G401.6 (cell line): ENCODE measurements at regions not wholly inside any gene's neighbourhood (a gene's known extent, or its start where the extent isn't known, plus 50 kb on each side); places are given as distances from the start of the nearest gene placed in this dataset.
"Not testable (repeated sequence)": the region's sequence is repeated elsewhere in the genome, so short reads cannot be mapped to it uniquely, and the experiment has no call there.

Source experiments
- FAIRE-seq: peaks from 2 replicates; lab custom pipeline; 2012; peaks lifted over from hg19 to GRCh38; lab: Jason Lieb, UNC

DNA sequence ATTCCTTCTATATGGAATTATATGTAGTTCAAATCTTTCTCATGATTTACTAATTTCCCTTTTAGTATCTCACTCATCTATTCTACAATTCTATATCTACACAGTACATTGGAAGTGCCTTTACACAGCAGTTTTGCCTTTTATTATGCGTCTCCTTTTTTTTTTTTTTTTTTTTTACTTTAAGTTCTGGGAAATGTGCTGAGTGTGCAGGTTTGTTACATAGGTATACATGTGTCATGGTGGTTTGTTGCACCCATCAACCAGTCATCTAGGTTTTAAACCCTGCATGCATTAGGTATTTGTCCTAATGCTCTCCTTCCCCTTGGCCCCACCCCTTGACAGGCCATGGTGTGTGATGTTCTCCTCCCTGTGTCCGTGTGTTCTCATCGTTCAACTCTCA is 1150.1 kb upstream of the PRR20A start:
- no peak for FAIRE-seq

DNA sequence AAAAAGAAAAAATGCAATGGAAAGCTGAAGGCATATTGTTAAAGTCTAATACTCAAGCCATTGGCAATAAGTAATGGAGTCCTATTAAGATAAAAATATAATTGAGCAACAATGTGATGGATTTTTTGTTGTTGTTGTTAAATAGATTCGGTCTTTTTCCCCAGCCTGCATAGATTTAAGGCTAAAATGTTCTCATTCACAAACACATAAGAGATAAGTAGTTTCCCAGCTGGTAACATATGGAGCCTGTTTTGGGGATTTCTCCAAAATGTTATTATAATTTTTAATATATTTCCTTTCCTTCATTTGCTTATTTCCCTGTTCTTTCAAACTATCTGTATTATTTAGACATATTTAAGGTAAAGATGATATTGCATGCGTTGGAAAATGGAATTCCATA is 1149.1 kb upstream of the PRR20A start:
- no peak for FAIRE-seq

DNA sequence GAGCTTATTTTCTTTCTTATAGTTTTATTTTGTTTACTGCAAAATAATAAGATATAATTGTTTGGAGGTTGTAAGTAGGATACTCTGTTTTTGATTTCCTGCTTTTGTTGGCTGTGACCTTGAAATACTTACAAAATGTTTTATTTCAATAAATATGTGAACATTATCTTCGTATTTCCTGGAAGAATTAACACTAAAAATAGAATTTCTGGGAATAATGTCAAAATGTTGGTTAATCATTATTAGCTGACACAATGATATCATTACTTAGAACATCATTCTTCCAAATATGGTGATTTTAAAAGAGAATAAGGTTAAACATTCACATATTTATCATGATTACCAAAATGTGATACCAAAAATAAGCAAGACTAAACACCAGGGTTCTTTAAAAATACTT is 1148.6 kb upstream of the PRR20A start:
- FAIRE-seq: no peak

GRCh38 chr13:55999709-56000108 is 1141.0 kb upstream of the PRR20A start:
- no peak for FAIRE-seq

- no peak for FAIRE-seq
These were observed 1131.3 kb upstream of the PRR20A start for GRCh38 chr13:56009418-56009817.

- no peak for FAIRE-seq
These were observed 1128.1 kb upstream of the PRR20A start for GRCh38 chr13:56012644-56013043.

DNA sequence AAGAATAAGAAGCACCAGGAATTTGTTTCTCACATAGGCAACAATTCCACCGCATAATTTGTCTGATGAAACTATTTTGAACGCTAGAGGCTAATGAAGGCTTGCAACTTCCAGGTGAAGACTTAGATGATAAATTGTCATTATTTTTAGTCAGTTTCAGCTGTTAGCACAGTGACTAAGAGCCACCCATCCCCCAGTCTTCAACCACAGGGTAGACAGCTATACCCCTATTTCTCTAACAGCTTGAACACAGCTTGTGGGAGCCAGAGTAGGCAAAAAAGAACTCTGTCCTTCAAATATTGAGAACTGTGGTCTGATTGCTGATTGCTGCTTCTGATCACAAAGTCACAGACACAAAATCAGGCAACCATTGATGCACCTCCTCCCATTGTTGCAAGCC is 1124.8 kb upstream of the PRR20A start:
- FAIRE-seq: no peak

- no peak for FAIRE-seq
These were observed 1121.1 kb upstream of the PRR20A start for GRCh38 chr13:56019606-56020005.

GRCh38 chr13:56020425-56020824 is 1120.3 kb upstream of the PRR20A start:
- FAIRE-seq: no peak

DNA sequence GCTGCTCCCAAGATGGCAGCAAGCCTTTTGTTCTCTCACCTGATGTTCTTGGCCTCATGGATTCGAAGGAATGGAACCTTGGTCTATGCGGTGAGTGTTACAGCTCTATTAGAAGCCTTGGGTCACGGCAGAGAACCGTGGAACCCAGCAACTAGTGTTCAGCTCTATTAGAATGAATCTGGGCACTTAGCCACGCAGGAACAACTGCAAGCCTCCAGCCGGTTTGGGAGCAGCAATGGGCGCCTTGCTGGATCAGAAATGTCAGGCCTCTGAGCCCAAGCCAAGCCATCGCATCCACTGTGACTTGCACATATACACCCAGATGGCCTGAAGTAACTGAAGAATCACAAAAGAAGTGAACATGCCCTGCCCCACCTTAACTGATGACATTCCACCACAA is 1100.7 kb upstream of the PRR20A start:
- no peak for FAIRE-seq

DNA sequence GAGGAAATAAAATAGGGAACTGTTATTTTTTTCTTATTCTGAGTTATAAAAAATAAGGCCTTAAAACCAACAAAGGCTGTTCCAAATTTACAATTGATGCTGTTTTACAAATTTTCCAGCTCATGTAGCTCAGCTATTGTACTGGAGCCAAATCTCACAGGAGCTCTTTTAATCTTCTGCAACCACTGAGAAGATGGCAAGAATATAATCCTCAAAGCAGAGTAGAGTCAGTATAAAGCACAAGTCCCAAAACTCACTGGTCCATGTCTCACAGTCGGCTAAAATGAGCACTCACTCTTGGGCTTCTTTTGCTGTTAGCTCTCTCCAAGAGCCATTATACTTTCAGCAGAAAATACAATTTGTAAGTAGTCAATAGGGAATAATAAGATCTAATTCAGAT is 1074.4 kb upstream of the PRR20A start:
- no peak for FAIRE-seq

GRCh38 chr13:56102641-56103040 is 1038.1 kb upstream of the PRR20A start:
- no peak for FAIRE-seq

GRCh38 chr13:56110751-56111150 is 1030.0 kb upstream of the PRR20A start:
- no peak for FAIRE-seq

- FAIRE-seq: no peak
These were observed 1006.2 kb upstream of the PRR20A start for GRCh38 chr13:56134524-56134923.

GRCh38 chr13:56166864-56167263 is 973.9 kb upstream of the PRR20A start:
- FAIRE-seq: no peak

DNA sequence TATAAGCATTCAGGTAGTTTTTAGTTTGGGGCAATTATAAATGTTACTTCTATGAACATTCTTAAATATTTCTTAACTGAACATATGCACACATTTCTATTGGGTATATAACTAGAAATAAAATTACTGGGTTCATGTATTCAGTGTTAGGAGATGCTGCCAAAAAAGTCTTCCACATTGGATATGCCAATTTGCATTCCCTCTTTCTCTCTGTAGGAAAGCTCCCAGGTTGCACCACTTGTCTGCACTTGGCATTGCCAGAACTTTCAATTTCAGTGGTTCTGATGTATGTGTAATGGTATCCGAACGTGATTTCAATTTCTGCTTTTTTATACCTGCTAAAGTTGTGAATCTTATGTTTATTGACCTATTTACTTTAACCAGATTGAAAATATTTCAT is 972.1 kb upstream of the PRR20A start:
- FAIRE-seq: no peak

- no peak for FAIRE-seq
These were observed 967.4 kb upstream of the PRR20A start for GRCh38 chr13:56173346-56173745.

DNA sequence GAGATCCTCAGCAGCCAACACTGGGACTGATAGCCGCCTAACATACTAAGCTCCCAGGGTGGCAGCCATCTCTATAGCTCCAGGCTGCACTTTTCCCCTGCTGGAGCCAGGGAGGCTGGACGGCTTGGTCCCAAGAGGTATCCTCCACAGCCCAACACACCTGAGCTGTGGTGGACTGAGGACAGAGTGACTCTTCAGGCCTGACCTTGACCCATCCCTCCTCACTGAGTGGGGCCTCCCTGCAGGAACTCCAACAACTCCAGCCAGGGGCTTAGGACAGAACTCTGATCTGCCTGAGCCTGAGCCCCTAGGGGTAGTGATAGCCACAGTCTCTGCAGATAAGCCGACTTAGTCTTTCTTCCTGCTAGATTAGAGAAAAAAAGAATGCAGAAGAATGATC is 958.1 kb upstream of the PRR20A start:
- no peak for FAIRE-seq

DNA sequence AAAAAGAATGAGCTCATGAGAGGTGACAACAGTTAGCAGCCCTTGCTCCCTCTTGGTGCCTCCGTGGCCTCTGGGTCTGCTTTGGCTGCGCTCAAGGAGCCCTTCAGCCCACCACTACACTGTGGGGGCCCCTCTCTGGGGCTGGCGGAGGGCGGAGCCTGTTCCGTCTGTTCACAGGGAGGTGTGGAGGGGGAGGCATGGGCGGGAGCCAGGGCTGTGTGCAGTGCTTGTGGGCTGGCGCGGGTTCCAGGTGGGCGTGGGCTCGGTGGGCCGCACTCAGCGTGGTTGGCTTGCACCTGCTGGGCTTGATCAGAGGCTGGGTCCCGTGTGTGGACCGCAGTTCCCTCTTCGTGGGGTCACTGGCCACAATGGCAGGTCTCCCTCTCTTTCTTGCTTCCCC is 953.4 kb upstream of the PRR20A start:
- no peak for FAIRE-seq

GRCh38 chr13:56188582-56188981 is 952.1 kb upstream of the PRR20A start:
- FAIRE-seq: not testable (repeated sequence)

GRCh38 chr13:56189439-56189838 is 951.3 kb upstream of the PRR20A start:
- FAIRE-seq: no peak

DNA sequence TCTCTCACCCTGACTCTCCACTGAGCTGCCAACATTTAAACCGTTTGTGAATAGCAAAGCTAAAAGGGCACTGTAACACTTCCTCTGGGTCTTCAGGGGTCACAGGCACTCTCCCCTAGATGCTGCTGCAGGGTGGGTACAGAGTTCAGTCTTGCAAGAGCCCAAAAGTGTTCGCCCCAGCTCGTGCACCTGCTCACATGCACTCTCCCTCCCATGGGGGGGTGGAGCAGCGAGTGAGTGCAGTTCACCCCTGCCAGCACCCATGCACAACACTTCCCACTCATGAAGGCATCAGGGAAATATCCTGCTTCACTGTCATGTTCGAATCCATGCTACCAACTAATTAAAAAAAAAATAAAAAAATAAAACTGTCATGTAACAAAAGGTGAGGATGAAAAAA is 950.7 kb upstream of the PRR20A start:
- no peak for FAIRE-seq

- no peak for FAIRE-seq
These were observed 942.4 kb upstream of the PRR20A start for GRCh38 chr13:56198350-56198749.

DNA sequence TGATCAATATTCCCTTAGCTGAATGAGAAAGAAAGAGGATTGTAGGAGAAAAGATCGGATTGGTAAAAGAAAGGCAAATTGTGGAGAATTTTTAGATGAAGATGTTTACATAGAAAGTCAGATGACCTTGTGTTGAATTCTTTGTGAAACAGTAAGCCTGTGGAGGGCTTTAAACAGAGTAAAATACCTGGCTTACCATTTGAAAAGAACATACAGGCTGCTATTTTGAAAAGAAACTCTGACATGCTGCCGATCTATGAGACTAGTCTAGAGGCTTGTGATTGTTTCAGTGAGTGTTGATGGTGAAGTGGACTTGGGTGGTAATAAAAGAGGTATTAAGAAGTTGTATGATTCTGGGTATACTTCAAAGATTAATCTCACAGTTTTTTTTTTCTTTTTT is 938.9 kb upstream of the PRR20A start:
- no peak for FAIRE-seq

- FAIRE-seq: no peak
These were observed 924.5 kb upstream of the PRR20A start for GRCh38 chr13:56216221-56216620.

DNA sequence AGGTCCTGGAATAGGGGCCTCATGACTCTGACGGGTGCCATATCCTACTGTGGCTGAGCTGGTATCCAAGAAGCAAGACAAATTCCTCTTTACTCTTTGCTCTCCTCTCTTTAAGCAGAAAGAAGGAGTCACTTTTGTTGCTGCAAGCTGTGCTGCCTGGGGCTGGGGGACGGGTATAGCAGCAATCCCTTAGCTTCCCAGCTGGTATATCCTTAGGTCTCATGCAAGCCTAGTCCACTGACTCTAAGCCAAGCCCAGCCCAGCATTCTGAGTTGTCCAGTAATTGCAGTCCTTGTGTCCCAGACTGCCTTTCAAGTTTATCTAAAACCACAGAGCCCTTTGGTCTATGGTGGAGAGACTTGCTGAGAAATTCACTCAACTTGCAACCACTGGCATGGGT is 893.0 kb upstream of the PRR20A start:
- FAIRE-seq: no peak
